Loucy (cell line): ENCODE measurements at regions not wholly inside any gene's neighbourhood (a gene's known extent, or its start where the extent isn't known, plus 50 kb on each side); places are given as distances from the start of the nearest gene placed in this dataset.

Experiments used
- EZH2phosphoT487 ChIP-seq: fragments of 200-600 bp; IDR thresholded peaks from 2 replicates; pipeline ENCODE4 v1.6.1; 2018; ENCODE audit warnings: antibody characterized with exemption, mild to moderate bottlenecking, moderate library complexity, borderline replicate concordance
- TF ChIP-seq, protein P1 (sequence below): fragments of 200-600 bp; sonication (generic); conservative IDR thresholded peaks from 2 replicates; pipeline ENCODE4 v1.5.1; 2014; ENCODE audit warnings: mild to moderate bottlenecking, antibody characterized with exemption, low read length

DNA sequence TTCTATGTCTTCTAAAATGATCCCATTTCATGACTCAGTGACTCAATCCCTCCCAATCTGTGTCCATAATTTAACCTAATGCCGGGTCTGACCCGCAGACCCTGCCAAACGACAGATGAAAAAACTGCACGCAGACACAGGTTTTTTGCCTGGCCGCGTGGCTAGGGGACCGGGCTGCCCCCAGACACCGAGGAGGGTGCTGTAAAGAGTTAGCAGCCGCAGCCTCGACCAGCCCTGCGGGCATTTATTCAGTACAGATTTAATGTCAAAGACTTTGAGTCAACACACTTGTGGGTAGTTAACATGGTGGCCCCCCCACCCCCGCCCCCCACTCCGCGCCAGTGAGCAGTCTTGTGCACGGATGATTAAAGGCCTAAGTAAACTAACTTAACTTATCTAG lies 1324.7 kb downstream of the GATA3 start:
- TF ChIP-seq, protein P1, sequence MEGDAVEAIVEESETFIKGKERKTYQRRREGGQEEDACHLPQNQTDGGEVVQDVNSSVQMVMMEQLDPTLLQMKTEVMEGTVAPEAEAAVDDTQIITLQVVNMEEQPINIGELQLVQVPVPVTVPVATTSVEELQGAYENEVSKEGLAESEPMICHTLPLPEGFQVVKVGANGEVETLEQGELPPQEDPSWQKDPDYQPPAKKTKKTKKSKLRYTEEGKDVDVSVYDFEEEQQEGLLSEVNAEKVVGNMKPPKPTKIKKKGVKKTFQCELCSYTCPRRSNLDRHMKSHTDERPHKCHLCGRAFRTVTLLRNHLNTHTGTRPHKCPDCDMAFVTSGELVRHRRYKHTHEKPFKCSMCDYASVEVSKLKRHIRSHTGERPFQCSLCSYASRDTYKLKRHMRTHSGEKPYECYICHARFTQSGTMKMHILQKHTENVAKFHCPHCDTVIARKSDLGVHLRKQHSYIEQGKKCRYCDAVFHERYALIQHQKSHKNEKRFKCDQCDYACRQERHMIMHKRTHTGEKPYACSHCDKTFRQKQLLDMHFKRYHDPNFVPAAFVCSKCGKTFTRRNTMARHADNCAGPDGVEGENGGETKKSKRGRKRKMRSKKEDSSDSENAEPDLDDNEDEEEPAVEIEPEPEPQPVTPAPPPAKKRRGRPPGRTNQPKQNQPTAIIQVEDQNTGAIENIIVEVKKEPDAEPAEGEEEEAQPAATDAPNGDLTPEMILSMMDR, result no peak
- no peak for TF ChIP-seq EZH2phosphoT487
